HG02870 (cell line): ENCODE measurements at regions not wholly inside any gene's neighbourhood (a gene's known extent, or its start where the extent isn't known, plus 50 kb on each side); places are given as distances from the start of the nearest gene placed in this dataset.
A peak's percentile ranks its signal among the peaks of the same experiment; 100 is the strongest.

Experiments
- ATAC-seq: cut with Tn5 transposase; IDR thresholded peaks from one replicate; pipeline ENCODE4 v1.9.1; 2021; ENCODE audit warnings: mild to moderate bottlenecking, moderate library complexity; ENCODE audit not compliant: unreplicated experiment

GRCh38 chr6:24987446-24988115, 51.8 kb upstream of the RIPOR2 start:
- ATAC-seq, result no peak

DNA sequence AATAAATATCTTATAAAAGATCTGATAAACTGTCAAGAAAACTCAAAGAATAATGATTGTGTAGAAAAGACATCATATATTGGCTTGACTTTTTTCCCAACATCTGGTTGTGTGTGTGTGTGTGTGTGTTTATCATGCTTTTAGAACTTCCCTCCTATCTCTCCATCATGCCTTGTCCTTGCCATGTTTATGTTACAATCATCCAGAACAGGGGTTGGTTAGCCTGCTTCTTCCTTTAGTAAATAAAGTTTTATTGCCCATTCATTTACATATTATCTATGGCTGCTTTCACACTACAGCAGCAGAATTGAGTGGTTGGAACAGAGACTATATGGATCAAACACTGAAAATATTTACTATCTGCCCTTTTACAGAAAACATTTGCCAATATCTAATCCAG, 52.8 kb upstream of the RIPOR2 start:
- no peak for ATAC-seq

DNA sequence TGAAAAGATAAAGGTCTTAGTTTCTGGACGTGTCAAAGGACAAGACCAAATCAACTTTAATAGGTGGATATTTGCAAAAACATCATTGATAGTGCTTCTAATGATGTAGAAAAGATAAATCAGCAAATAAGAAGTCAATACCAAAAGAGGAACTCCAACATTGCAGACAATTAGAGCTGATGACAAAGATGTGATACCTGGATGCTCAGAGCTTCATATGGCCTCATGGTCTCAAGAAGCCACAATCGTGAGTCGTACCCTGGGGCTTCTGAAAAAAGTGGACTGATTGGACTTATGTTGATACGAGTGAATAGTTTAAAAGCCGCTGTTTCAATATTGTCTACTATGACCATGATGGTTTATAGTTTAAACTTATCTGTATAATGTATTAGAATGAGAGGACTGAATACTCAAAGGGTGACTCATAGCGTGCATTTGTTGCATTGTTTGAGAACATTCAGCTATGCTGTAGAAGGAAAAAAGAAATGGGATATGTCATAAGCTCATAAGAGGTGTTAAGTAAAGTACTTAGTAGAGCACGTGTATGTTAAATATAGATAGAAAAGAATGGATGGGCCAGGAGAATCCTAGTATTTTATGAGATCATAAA, 54.6 kb upstream of the RIPOR2 start:
- no peak for ATAC-seq

- peak; percentile 7 for ATAC-seq
These were observed 55.4 kb upstream of the RIPOR2 start for GRCh38 chr6:24990944-24991809.

DNA sequence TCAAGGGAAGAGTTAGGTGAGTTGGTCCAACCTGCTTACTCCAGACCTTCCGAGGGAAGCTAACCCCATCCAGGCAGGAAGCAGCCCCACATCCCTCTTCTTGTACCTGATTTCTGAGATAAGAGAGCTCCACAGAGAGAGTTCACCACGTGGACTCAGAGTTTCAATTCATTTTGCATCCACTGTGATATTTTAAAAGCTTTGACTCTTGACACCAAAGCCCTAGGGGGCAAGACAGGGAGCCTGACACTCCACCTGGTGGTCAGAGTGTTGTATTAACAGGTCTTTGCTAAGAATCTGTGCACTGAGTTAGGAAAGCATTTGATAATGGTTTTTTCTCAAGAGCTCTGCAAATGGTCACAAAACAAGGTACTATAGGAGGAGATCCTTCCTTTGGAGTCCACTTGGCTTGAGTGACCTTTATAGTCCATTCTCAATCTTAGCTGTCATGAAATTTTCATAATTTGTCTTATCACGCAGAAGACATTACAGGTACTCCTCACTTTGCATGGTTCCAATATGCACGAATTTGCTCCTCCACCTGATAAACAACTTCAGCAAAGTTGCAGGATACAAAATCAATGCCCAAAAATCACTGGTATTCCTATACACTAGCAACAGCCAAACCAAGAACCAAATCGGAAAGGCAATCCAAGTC, 56.2 kb upstream of the RIPOR2 start:
- ATAC-seq, result peak; percentile 85

- no peak for ATAC-seq
These were observed 59.1 kb upstream of the RIPOR2 start for GRCh38 chr6:24994812-24995211.

GRCh38 chr6:24995270-24995669, 59.5 kb upstream of the RIPOR2 start:
- ATAC-seq, result no peak

DNA sequence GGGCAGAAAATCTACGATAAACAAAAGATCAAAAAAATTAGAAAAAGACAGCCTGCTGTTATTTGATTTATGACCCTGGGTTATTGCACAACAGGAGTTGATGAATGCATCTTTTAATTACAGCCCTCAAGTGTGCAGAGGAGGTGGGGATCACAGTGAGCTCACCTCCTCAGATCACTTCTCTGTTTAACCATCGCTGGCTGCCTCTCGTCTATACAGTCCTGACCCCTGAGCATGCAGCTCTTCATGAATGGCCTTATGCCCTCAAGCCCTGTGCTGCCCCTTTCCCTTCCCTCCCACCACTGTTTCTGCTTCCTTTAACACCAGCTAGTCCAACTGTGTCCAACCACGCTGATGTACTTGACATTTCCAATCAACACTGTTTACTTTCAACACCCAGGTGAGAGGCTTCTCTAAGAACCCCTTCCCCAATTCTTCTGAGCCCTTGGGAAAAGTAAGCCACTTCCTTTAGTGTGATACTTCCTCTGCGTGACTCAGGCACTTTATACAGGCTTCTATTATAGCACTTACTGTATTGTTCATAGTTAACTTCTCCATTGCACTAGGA, 60.6 kb upstream of the RIPOR2 start:
- no peak for ATAC-seq

GRCh38 chr6:24997231-24997630, 61.5 kb upstream of the RIPOR2 start:
- no peak for ATAC-seq

DNA sequence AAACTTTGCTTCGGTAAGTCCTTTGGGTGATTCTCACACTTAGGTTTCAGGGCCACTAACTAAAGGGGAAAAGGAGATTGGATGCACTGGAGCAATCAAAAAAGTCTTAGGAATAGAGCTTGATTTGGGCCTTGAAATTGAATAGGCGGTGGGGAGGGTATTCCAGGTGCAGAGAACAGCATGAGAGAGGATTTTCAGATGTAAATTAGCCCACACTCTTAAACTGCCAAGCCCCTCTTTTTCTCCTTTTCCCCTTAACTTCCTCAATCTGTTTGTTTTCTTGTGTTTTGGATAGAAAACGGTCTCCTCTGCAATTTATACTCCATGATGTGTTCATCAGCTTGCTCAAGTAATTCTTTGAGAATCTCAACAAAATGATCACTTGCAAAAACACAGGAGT, 62.1 kb upstream of the RIPOR2 start:
- ATAC-seq, result no peak

GRCh38 chr6:25002326-25003091, 66.7 kb upstream of the RIPOR2 start:
- ATAC-seq, result no peak

- no peak for ATAC-seq
These were observed 68.6 kb upstream of the RIPOR2 start for GRCh38 chr6:25004357-25004756.

GRCh38 chr6:25005010-25005409, 69.2 kb upstream of the RIPOR2 start:
- ATAC-seq, result no peak

- no peak for ATAC-seq
These were observed 70.3 kb upstream of the RIPOR2 start for GRCh38 chr6:25006075-25006474.

DNA sequence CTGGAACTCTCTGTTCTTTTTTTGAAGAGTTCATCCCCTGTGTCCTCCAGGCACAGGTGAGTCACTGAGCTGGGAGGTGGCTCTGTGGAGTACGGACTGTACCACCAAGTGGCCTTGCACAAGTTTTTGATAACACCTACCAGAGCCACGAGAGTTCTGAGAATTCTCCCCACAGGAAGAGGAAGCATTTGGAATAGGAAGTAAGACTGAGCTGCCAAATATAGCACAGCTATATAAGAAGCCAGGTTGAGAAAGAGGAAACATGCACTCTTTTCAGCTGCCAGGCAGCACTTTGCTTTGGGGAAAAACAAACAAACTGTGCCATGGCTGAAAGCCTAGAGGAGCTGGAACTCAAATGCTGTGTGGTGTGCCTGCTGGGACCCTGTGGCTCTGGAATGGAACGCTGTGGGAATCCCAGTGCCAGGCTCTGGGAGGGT, 70.8 kb upstream of the RIPOR2 start:
- ATAC-seq, result no peak

GRCh38 chr6:25007269-25007699, 71.5 kb upstream of the RIPOR2 start:
- ATAC-seq, result peak; percentile 94

DNA sequence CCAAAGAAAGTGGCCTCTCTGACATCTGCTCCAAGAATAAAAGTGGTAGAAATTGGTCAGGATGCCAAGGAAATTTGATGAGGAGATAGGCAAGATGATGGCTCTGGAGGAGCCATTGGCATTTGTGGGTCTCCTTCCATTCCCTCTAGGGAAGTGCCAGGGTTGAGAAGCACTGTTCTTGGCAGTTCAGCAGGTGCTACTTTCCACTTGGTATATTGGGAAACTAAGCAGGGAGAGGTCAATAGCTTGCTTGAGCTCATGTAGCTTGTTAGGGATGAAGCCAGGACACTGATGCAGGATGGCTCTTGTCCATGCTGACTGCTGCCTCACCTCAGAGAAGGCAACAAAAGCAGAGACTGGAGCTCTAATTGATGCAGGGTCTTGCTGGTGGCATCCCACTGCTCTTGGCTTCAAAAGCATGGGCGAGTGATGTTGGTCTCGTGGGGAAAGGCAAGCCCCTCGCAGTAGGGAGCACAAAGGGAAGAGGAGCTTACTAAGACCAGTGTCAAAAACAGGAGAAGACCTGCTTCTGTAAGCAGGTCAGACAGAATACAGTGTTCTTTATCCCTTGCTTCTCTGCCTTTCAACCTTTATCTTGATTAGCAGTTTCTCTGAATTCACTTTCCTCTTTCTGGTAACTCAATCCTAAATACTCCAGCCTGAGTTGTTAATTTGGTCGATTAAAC, 73.1 kb upstream of the RIPOR2 start:
- no peak for ATAC-seq

DNA sequence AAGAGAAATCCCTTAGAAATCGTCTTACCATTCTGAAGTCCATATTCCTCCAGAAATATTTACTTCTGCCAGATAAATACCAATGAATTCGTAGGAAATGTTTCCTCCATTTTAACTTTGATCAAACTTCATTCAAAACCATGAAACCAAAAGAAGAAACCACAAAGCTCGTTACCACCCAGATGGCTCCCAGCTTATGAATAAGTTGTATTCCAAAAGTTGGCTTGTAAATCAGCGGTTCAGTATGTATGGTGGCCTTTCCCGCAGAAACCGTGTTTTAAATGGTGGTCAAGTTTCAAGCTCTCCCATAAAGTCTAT, 73.6 kb upstream of the RIPOR2 start:
- no peak for ATAC-seq

DNA sequence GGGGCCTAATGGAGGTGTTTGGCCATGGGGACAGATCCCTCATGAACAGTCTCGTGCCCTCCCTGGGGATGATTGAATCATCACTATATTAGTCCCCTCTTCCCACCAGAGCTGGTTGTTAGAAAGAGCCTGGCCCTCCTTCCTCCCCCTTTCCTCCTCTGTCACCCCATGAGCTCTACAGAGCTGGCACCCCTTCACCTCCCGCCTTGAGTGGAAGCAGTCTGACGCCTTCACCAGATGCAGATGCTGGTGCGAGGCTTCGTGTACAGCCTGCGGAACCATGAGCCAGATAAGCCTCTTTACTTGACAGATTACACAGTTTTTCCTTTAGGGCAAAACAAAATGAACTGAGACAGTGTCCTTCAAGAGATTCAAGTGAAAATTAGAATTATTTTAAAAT, 74.4 kb upstream of the RIPOR2 start:
- no peak for ATAC-seq
